Testis (tissue), 2 donors: ENCODE measurements at regions not wholly inside any gene's neighbourhood (a gene's known extent, or its start where the extent isn't known, plus 50 kb on each side); places are given as distances from the start of the nearest gene placed in this dataset.

Source experiments
- POLR2A ChIP-seq: fragments of 450-650 bp; IDR thresholded peaks from one replicate; pipeline ENCODE4 v1.6.1; 2017; ENCODE audit warnings: antibody characterized with exemption, mild to moderate bottlenecking, moderate library complexity
- TF ChIP-seq, protein P1 (sequence below), 3 experiments: fragments of 450-650 bp in 2 of 3; fragments of 200-600 bp in 1 of 3; sonication (generic) in 1 of 3; IDR thresholded peaks; one replicate each; pipeline ENCODE4 v1.5.1; 2016 to 2019; ENCODE audit warnings: antibody characterized with exemption in 3 of 3, mild to moderate bottlenecking in 2 of 3, moderate library complexity in 1 of 3

DNA sequence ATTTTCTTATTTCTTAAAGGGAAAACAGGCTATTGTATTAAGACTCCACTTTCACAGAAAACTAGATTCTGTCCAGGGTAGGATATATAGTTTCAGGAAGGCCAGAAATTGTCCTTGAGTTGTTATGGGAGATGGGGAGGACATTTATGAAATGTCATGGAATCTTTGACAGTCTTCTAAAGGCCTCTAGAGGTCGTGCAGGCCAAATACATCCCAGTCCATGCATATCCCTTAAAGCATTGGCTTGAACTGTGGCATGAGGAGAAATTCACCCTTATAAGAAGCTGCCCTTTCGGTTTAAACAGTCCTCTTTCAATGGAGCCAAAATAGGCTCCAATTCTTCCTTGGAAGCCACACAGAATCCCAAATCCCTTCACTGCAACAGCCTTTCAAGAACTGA lies 183.6 kb upstream of the NOCT start:
- TF ChIP-seq, protein P1, sequence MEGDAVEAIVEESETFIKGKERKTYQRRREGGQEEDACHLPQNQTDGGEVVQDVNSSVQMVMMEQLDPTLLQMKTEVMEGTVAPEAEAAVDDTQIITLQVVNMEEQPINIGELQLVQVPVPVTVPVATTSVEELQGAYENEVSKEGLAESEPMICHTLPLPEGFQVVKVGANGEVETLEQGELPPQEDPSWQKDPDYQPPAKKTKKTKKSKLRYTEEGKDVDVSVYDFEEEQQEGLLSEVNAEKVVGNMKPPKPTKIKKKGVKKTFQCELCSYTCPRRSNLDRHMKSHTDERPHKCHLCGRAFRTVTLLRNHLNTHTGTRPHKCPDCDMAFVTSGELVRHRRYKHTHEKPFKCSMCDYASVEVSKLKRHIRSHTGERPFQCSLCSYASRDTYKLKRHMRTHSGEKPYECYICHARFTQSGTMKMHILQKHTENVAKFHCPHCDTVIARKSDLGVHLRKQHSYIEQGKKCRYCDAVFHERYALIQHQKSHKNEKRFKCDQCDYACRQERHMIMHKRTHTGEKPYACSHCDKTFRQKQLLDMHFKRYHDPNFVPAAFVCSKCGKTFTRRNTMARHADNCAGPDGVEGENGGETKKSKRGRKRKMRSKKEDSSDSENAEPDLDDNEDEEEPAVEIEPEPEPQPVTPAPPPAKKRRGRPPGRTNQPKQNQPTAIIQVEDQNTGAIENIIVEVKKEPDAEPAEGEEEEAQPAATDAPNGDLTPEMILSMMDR (IDR thresholded peaks at IDR 0.05) = no peak
- no peak for TF ChIP-seq POLR2A
